Thyroid gland (tissue), 4 donors: ENCODE measurements at regions not wholly inside any gene's neighbourhood (a gene's known extent, or its start where the extent isn't known, plus 50 kb on each side); places are given as distances from the start of the nearest gene placed in this dataset.

Source experiments
- DNase-seq, 2 donors: peaks; one replicate each; pipeline ENCODE4 v3.0.0-alpha.2; 2019
- H3K27ac ChIP-seq, 3 donors: fragments of 200-600 bp; sonication (generic); 1 replicate in 2 of 3; 2 replicates in 1 of 3; pipeline ENCODE4 v1.5.1; 2016 to 2019; ENCODE audit warnings: mild to moderate bottlenecking in 1 of 3, moderate library complexity in 1 of 3
- H3K27me3 ChIP-seq: fragments of 200-600 bp; sonication (generic); one replicate; pipeline ENCODE4 v1.5.1; 2019
- H3K36me3 ChIP-seq, 2 donors: fragments of 200-600 bp; sonication (generic); one replicate each; pipeline ENCODE4 v1.5.1; 2016 to 2019
- H3K4me1 ChIP-seq, 2 donors: fragments of 200-600 bp; sonication (generic); one replicate each; pipeline ENCODE4 v1.5.1; 2017 to 2019
- H3K4me3 ChIP-seq, 3 donors: fragments of 200-600 bp; sonication (generic); replicated peaks in 1 of 3; 1 replicate in 2 of 3; 2 replicates in 1 of 3; pipeline ENCODE4 v1.5.1; 2016; ENCODE audit warnings: mild to moderate bottlenecking in 1 of 3
- H3K9me3 ChIP-seq: fragments of 200-600 bp; sonication (generic); one replicate; pipeline ENCODE4 v1.5.1; 2017
- POLR2A ChIP-seq, 2 donors: fragments of 450-650 bp; IDR thresholded peaks; one replicate each; pipeline ENCODE4 v1.6.1; 2017; ENCODE audit warnings: antibody characterized with exemption in 2 of 2, mild to moderate bottlenecking in 2 of 2, moderate library complexity in 1 of 2
- WGBS, 2 donors: methylation state at CpG; one replicate each; pipeline ENCODE4 v1.1.5; 2017; 5-methylcytosine and 5-hydroxymethylcytosine counted together
- intact Hi-C: fragments of 100-400 bp; cut with DNase I; formaldehyde crosslinking; loops from one replicate; pipeline ENCODE4 v1.15.1; 2023
- TF ChIP-seq, protein P1 (sequence below), 6 experiments: fragments of 200-600 bp in 3 of 6; fragments of 450-650 bp in 3 of 6; sonication (generic) in 3 of 6; IDR thresholded peaks; one replicate each; pipeline ENCODE4 v1.5.1; 2016 to 2019; ENCODE audit warnings: antibody characterized with exemption in 6 of 6, mild to moderate bottlenecking in 2 of 6, inconsistent platforms in 1 of 6, moderate library complexity in 1 of 6

- H3K4me1 ChIP-seq: no peaks in the 10 kb centered on the region
- H3K36me3 ChIP-seq: no peaks in the 10 kb centered on the region
- intact Hi-C loops: no loop called here
- no peaks in the 10 kb centered on the region for H3K27me3 ChIP-seq
- peak in 1 of 2 donors; percentile 30 for DNase-seq
- no peak overlapping the region for H3K27ac ChIP-seq
- no peak overlapping the region for H3K4me3 ChIP-seq
- no peaks in the 10 kb centered on the region for H3K9me3 ChIP-seq
- TF ChIP-seq POLR2A (IDR thresholded peaks at IDR 0.05): no peak
- TF ChIP-seq, protein P1, sequence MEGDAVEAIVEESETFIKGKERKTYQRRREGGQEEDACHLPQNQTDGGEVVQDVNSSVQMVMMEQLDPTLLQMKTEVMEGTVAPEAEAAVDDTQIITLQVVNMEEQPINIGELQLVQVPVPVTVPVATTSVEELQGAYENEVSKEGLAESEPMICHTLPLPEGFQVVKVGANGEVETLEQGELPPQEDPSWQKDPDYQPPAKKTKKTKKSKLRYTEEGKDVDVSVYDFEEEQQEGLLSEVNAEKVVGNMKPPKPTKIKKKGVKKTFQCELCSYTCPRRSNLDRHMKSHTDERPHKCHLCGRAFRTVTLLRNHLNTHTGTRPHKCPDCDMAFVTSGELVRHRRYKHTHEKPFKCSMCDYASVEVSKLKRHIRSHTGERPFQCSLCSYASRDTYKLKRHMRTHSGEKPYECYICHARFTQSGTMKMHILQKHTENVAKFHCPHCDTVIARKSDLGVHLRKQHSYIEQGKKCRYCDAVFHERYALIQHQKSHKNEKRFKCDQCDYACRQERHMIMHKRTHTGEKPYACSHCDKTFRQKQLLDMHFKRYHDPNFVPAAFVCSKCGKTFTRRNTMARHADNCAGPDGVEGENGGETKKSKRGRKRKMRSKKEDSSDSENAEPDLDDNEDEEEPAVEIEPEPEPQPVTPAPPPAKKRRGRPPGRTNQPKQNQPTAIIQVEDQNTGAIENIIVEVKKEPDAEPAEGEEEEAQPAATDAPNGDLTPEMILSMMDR (IDR thresholded peaks at IDR 0.05): no peak
- 63 to 85% methylated on average over 2 to 3 of the region's 3 CpGs for WGBS, 2 donors
Measured at GRCh38 chr7:32154797-32155196, 84.6 kb upstream of the PDE1C start.

- no peaks in the 10 kb centered on the region for H3K9me3 ChIP-seq
- H3K36me3 ChIP-seq: no peaks in the 10 kb centered on the region
- no peak for DNase-seq
- H3K27me3 ChIP-seq: no peaks in the 10 kb centered on the region
- intact Hi-C loops: no loop called here
- H3K4me3 ChIP-seq: no peak overlapping the region
- TF ChIP-seq, protein P1 (IDR thresholded peaks at IDR 0.05): no peak
- no peak for TF ChIP-seq POLR2A (IDR thresholded peaks at IDR 0.05)
- WGBS, 2 donors: 84 to 87% methylated on average over 4 of the region's 4 CpGs
- H3K4me1 ChIP-seq: no peaks in the 10 kb centered on the region
- H3K27ac ChIP-seq: no peak overlapping the region
Measured at GRCh38 chr7:32153006-32153405, 82.8 kb upstream of the PDE1C start.

DNA sequence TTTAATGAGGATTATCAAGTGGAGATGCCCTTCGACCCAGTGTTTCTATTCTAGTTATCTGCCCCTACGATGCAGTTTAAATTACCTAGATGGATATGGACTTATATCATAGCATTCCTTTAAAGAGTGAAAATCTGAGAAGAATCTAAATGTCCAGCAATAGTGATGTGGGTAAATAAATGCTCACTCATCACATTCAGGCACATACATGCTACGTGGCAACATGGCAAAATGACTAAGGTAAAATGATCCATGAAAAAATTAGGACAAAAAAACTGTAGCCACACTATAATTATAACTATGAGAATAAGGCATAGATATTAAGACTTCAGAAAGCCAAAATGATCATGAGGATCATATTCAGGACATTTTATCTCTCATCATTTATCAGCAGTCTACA, 82.4 kb upstream of the PDE1C start:
- Histone ChIP-seq H3K27me3 (no peaks in the 10 kb centered on the region), H3K27ac (no peak overlapping the region), H3K9me3 (no peaks in the 10 kb centered on the region), H3K4me3 (no peak overlapping the region), H3K36me3 (no peaks in the 10 kb centered on the region), H3K4me1 (no peaks in the 10 kb centered on the region)
- TF ChIP-seq, protein P1 (IDR thresholded peaks at IDR 0.05): no peak
- TF ChIP-seq POLR2A (IDR thresholded peaks at IDR 0.05): no peak
- intact Hi-C loops: no loop called here
- WGBS, 2 donors: 78 to 85% methylated on average over 3 of the region's 3 CpGs
- no peak for DNase-seq

DNA sequence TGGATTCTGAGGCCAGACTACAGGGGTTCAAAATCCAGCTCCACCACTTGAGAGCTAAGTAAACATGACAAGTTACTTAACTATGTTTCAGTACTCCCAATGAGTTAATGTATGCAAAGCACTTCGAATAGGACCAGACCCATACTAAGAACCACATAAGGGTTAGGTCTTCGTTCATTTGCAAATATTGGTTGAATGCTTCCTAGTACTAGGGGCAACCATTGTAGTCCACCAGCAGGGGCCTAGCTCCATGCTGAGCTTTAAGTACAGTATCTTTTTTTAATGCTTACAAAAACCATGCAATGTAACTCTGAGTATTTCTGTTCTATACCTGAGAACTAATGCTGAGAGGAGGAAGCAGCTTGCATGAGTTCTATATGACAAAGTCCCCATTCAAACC, 80.4 kb upstream of the PDE1C start:
- H3K4me1 ChIP-seq: no peaks in the 10 kb centered on the region
- H3K27me3 ChIP-seq: no peaks in the 10 kb centered on the region
- intact Hi-C loops: no loop called here
- WGBS, 2 donors: 69 to 89% methylated on average over 2 of the region's 2 CpGs
- H3K36me3 ChIP-seq: no peaks in the 10 kb centered on the region
- no peaks in the 10 kb centered on the region for H3K9me3 ChIP-seq
- DNase-seq: no peak
- H3K27ac ChIP-seq: no peak overlapping the region
- no peak for TF ChIP-seq POLR2A (IDR thresholded peaks at IDR 0.05)
- TF ChIP-seq, protein P1 (IDR thresholded peaks at IDR 0.05): no peak
- H3K4me3 ChIP-seq: no peak overlapping the region

GRCh38 chr7:32150039-32150438, 79.8 kb upstream of the PDE1C start:
- Histone ChIP-seq H3K4me1 (no peaks in the 10 kb centered on the region), H3K4me3 (no peak overlapping the region), H3K9me3 (no peaks in the 10 kb centered on the region), H3K27me3 (no peaks in the 10 kb centered on the region), H3K36me3 (no peaks in the 10 kb centered on the region), H3K27ac (no peak overlapping the region)
- TF ChIP-seq POLR2A (IDR thresholded peaks at IDR 0.05): no peak
- TF ChIP-seq, protein P1 (IDR thresholded peaks at IDR 0.05): no peak
- WGBS, 2 donors: 65 to 69% methylated on average over 3 of the region's 3 CpGs
- DNase-seq: no peak
- intact Hi-C loops: no loop called here
